GM18951 (cell line): ENCODE measurements at regions not wholly inside any gene's neighbourhood (a gene's known extent, or its start where the extent isn't known, plus 50 kb on each side); places are given as distances from the start of the nearest gene placed in this dataset.

Source experiments
- POLR2A ChIP-seq: IDR thresholded peaks from 4 replicates; pipeline ENCODE4 v1.6.1; 2011; ENCODE audit warnings: mild to moderate bottlenecking; ENCODE audit not compliant: insufficient read length, insufficient read depth; ENCODE audit errors: extremely low read depth
- in situ Hi-C: fragments of 300-500 bp; cut with MboI; formaldehyde crosslinking; loops from one replicate; pipeline ENCODE4 v1.12.0; 2022; ENCODE audit warnings: low sequenced_read_pairs, mixed read lengths, inconsistent platforms; ENCODE audit not compliant: unreplicated experiment

GRCh38 chr12:107144441-107144840 is 51.1 kb upstream of the CRY1 start:
- TF ChIP-seq POLR2A, result no peak
- in situ Hi-C loops, result no loop called here

GRCh38 chr12:107144990-107145389 is 51.6 kb upstream of the CRY1 start:
- no peak for TF ChIP-seq POLR2A
- in situ Hi-C loops, result no loop called here

- no peak for TF ChIP-seq POLR2A
- in situ Hi-C loops, result no loop called here
Measured at GRCh38 chr12:107145397-107145796, 52.0 kb upstream of the CRY1 start.

GRCh38 chr12:107148107-107148506 is 54.8 kb upstream of the CRY1 start:
- TF ChIP-seq POLR2A, result no peak
- in situ Hi-C loops, result no loop called here

- in situ Hi-C loops, result no loop called here
- TF ChIP-seq POLR2A, result no peak
Measured at GRCh38 chr12:107152315-107152714, 59.0 kb upstream of the CRY1 start.

GRCh38 chr12:107159384-107159900 is 66.1 kb upstream of the CRY1 start:
- TF ChIP-seq POLR2A, result no peak
- in situ Hi-C loops, result no loop called here

- in situ Hi-C loops, result no loop called here
- TF ChIP-seq POLR2A, result no peak
Measured at GRCh38 chr12:107163413-107163812, 70.1 kb upstream of the CRY1 start.

- in situ Hi-C loops, result no loop called here
- no peak for TF ChIP-seq POLR2A
Measured at GRCh38 chr12:107164392-107164791, 71.0 kb upstream of the CRY1 start.

- no peak for TF ChIP-seq POLR2A
- in situ Hi-C loops, result no loop called here
Measured at GRCh38 chr12:107165581-107165980, 72.2 kb upstream of the CRY1 start.

GRCh38 chr12:107167756-107168155 is 74.4 kb upstream of the CRY1 start:
- no peak for TF ChIP-seq POLR2A
- in situ Hi-C loops, result no loop called here

- TF ChIP-seq POLR2A, result no peak
- in situ Hi-C loops, result no loop called here
Measured at GRCh38 chr12:107169200-107169599, 75.9 kb upstream of the CRY1 start.

GRCh38 chr12:107178776-107179175 is 85.4 kb upstream of the CRY1 start:
- in situ Hi-C loops, result no loop called here
- TF ChIP-seq POLR2A, result no peak

GRCh38 chr12:107179871-107180270 is 86.5 kb upstream of the CRY1 start:
- in situ Hi-C loops, result no loop called here
- TF ChIP-seq POLR2A, result no peak

- no peak for TF ChIP-seq POLR2A
- in situ Hi-C loops, result no loop called here
Measured at GRCh38 chr12:107180272-107180671, 86.9 kb upstream of the CRY1 start.

- in situ Hi-C loops, result no loop called here
- no peak for TF ChIP-seq POLR2A
Measured at GRCh38 chr12:107184359-107184930, 91.1 kb upstream of the CRY1 start.
